ENCODE measurements at regions not wholly inside any gene's neighbourhood (a gene's known extent, or its start where the extent isn't known, plus 50 kb on each side); places are given as distances from the start of the nearest gene placed in this dataset.

- TF ChIP-seq CTCF (IDR thresholded peaks at IDR 0.05; ENCODE audit: extremely low read depth, missing control alignments), result no peak
- DNase-seq (ENCODE audit: low spot score), result no peak
Observed at GRCh38 chr6:165822501-165822900, 159.5 kb upstream of the PDE10A start.

GRCh38 chr6:165821754-165822153, 158.7 kb upstream of the PDE10A start:
- DNase-seq (ENCODE audit: low spot score), result no peak
- TF ChIP-seq CTCF (IDR thresholded peaks at IDR 0.05; ENCODE audit: extremely low read depth, missing control alignments), result no peak

GRCh38 chr6:165820934-165821333, 157.9 kb upstream of the PDE10A start:
- no peak for TF ChIP-seq CTCF (IDR thresholded peaks at IDR 0.05; ENCODE audit: extremely low read depth, missing control alignments)
- DNase-seq (ENCODE audit: low spot score), result no peak

- TF ChIP-seq CTCF (IDR thresholded peaks at IDR 0.05; ENCODE audit: extremely low read depth, missing control alignments), result no peak
- no peak for DNase-seq (ENCODE audit: low spot score)
Observed at GRCh38 chr6:165820407-165820806, 157.4 kb upstream of the PDE10A start.

GRCh38 chr6:165819394-165819793, 156.4 kb upstream of the PDE10A start:
- DNase-seq (ENCODE audit: low spot score), result no peak
- TF ChIP-seq CTCF (IDR thresholded peaks at IDR 0.05; ENCODE audit: extremely low read depth, missing control alignments), result no peak

GRCh38 chr6:165818200-165818599, 155.2 kb upstream of the PDE10A start:
- no peak for TF ChIP-seq CTCF (IDR thresholded peaks at IDR 0.05; ENCODE audit: extremely low read depth, missing control alignments)

GRCh38 chr6:165817771-165818170, 154.7 kb upstream of the PDE10A start:
- no peak for DNase-seq (ENCODE audit: low spot score)
- TF ChIP-seq CTCF (IDR thresholded peaks at IDR 0.05; ENCODE audit: extremely low read depth, missing control alignments), result no peak

More at GRCh38 chr6:165818200-165818599, 155.2 kb upstream of the PDE10A start:
- DNase-seq (ENCODE audit: low spot score), result no peak

Data from GM20000 (cell line).